Astrocyte (in vitro differentiated cells and primary cell): ENCODE measurements at regions not wholly inside any gene's neighbourhood (a gene's known extent, or its start where the extent isn't known, plus 50 kb on each side); places are given as distances from the start of the nearest gene placed in this dataset.
"Not testable (repeated sequence)": the region's sequence is repeated elsewhere in the genome, so short reads cannot be mapped to it uniquely, and the experiment has no call there.

Experiments used
- DNase-seq: peaks from one replicate; pipeline ENCODE4 v3.0.0-alpha.2; 2010; ENCODE audit warnings: low read depth
- FAIRE-seq: peaks from 2 replicates; lab custom pipeline; 2011; peaks lifted over from hg19 to GRCh38; lab: Jason Lieb, UNC
- H2AFZ ChIP-seq: 2 replicates; pipeline ENCODE4 v1.6.0; 2012; ENCODE audit warnings: low read depth, low read length, inconsistent platforms
- H3K27ac ChIP-seq: 2 replicates; pipeline ENCODE4 v1.5.1; 2011; ENCODE audit warnings: low read depth, low read length, inconsistent platforms
- H3K27me3 ChIP-seq: 2 replicates; pipeline ENCODE4 v1.6.0; 2011; ENCODE audit warnings: low read length, inconsistent platforms; ENCODE audit not compliant: insufficient read depth
- H3K36me3 ChIP-seq: 2 replicates; pipeline ENCODE4 v1.5.1; 2011; ENCODE audit warnings: low read length, inconsistent platforms; ENCODE audit not compliant: insufficient read depth
- H3K4me1 ChIP-seq: 2 replicates; pipeline ENCODE4 v1.5.1; 2011; ENCODE audit warnings: low read length, inconsistent platforms; ENCODE audit not compliant: insufficient read depth
- H3K4me2 ChIP-seq: 2 replicates; pipeline ENCODE4 v1.6.0; 2012; ENCODE audit warnings: low read length, inconsistent platforms
- H3K4me3 ChIP-seq: 2 replicates; pipeline ENCODE4 v1.5.1; 2011; ENCODE audit warnings: low read depth, mild to moderate bottlenecking, low read length, inconsistent platforms; ENCODE audit not compliant: insufficient read depth
- H3K79me2 ChIP-seq: 2 replicates; pipeline ENCODE4 v1.6.0; 2012; ENCODE audit warnings: mild to moderate bottlenecking, low read length, inconsistent platforms; ENCODE audit not compliant: insufficient read depth
- H3K9ac ChIP-seq: 2 replicates; pipeline ENCODE4 v1.6.0; 2012; ENCODE audit warnings: mild to moderate bottlenecking, low read length, inconsistent platforms
- H3K9me3 ChIP-seq: 2 replicates; pipeline ENCODE4 v1.5.1; 2012; ENCODE audit warnings: low read depth, mild to moderate bottlenecking, low read length, inconsistent platforms; ENCODE audit not compliant: insufficient read depth
- H4K20me1 ChIP-seq: 2 replicates; pipeline ENCODE4 v1.6.0; 2012; ENCODE audit warnings: low read length, inconsistent platforms; ENCODE audit not compliant: insufficient read depth
- H3K27ac Mint-ChIP-seq: one replicate; pipeline ENCODE4 v1.8.0; 2021; ENCODE audit warnings: mild to moderate bottlenecking, mixed read lengths; ENCODE audit not compliant: unreplicated experiment
- H3K27me3 Mint-ChIP-seq: one replicate; pipeline ENCODE4 v1.8.0; 2021; ENCODE audit warnings: low read depth, mixed read lengths; ENCODE audit not compliant: unreplicated experiment
- H3K36me3 Mint-ChIP-seq: one replicate; pipeline ENCODE4 v1.8.0; 2021; ENCODE audit warnings: low read depth, mixed read lengths; ENCODE audit not compliant: unreplicated experiment
- H3K4me1 Mint-ChIP-seq: one replicate; pipeline ENCODE4 v1.8.0; 2021; ENCODE audit warnings: low read depth, mixed read lengths; ENCODE audit not compliant: unreplicated experiment
- H3K4me3 Mint-ChIP-seq: one replicate; pipeline ENCODE4 v1.8.0; 2021; ENCODE audit warnings: mild to moderate bottlenecking, moderate library complexity, mixed read lengths; ENCODE audit not compliant: unreplicated experiment
- H3K9me3 Mint-ChIP-seq: one replicate; pipeline ENCODE4 v1.8.0; 2021; ENCODE audit warnings: mild to moderate bottlenecking, mixed read lengths; ENCODE audit not compliant: unreplicated experiment
- CTCF ChIP-seq: IDR thresholded peaks from 2 replicates; pipeline ENCODE4 v1.5.1; 2011; ENCODE audit warnings: low read depth, mild to moderate bottlenecking, inconsistent platforms, low read length, moderate library complexity; ENCODE audit not compliant: insufficient read depth
- EZH2 ChIP-seq: IDR thresholded peaks from 2 replicates; pipeline ENCODE4 v1.6.1; 2012; ENCODE audit warnings: mild to moderate bottlenecking, low read length, inconsistent platforms; ENCODE audit not compliant: insufficient read depth

- no peak overlapping the region for H3K9ac ChIP-seq
- DNase-seq (no peak), FAIRE-seq (no peak)
- H3K27me3 ChIP-seq: no peaks in the 10 kb centered on the region
- no peaks in the 10 kb centered on the region for H3K36me3 ChIP-seq
- H3K4me3 ChIP-seq: no peak overlapping the region
- Mint-ChIP-seq H3K27me3 (no peaks in the 10 kb centered on the region), H3K36me3 (peaks cover 9% of the 10 kb centered on the region), H3K27ac (peak overlapping the region; percentile 92), H3K4me3 (no peak overlapping the region), H3K9me3 (peaks cover 34% of the 10 kb centered on the region), H3K4me1 (peaks cover 72% of the 10 kb centered on the region)
- peaks cover 25% of the 10 kb centered on the region for H3K4me1 ChIP-seq
- H4K20me1 ChIP-seq: no peaks in the 10 kb centered on the region
- peaks cover 14% of the 10 kb centered on the region for H3K9me3 ChIP-seq
- no peak overlapping the region for H3K27ac ChIP-seq
- H3K4me2 ChIP-seq: no peak overlapping the region
- TF ChIP-seq EZH2: no peak
- TF ChIP-seq CTCF: no peak
- H3K79me2 ChIP-seq: no peaks in the 10 kb centered on the region
- H2AFZ ChIP-seq: no peak overlapping the region
These were observed 353.3 kb upstream of the ARID1B start for GRCh38 chr6:156423829-156424228.

- Histone ChIP-seq H3K4me1 (peaks cover 25% of the 10 kb centered on the region), H3K9ac (no peak overlapping the region), H3K4me2 (no peak overlapping the region), H3K79me2 (no peaks in the 10 kb centered on the region), H3K9me3 (peaks cover 14% of the 10 kb centered on the region), H3K4me3 (no peak overlapping the region), H3K27me3 (no peaks in the 10 kb centered on the region), H3K36me3 (no peaks in the 10 kb centered on the region), H2AFZ (no peak overlapping the region), H4K20me1 (no peaks in the 10 kb centered on the region), H3K27ac (no peak overlapping the region)
- TF ChIP-seq EZH2 (no peak), CTCF (no peak)
- H3K4me3 Mint-ChIP-seq: peak overlapping the region; percentile 55
- DNase-seq: peak; percentile 85
- H3K27ac Mint-ChIP-seq: peak overlapping the region; percentile 92
- H3K4me1 Mint-ChIP-seq: peaks cover 67% of the 10 kb centered on the region
- no peaks in the 10 kb centered on the region for H3K27me3 Mint-ChIP-seq
- H3K36me3 Mint-ChIP-seq: peaks cover 9% of the 10 kb centered on the region
- H3K9me3 Mint-ChIP-seq: peaks cover 31% of the 10 kb centered on the region
- no peak for FAIRE-seq
These were observed 354.1 kb upstream of the ARID1B start for GRCh38 chr6:156423075-156423474.

GRCh38 chr6:156421933-156422332, 355.2 kb upstream of the ARID1B start:
- peaks cover 14% of the 10 kb centered on the region for H3K9me3 ChIP-seq
- H3K36me3 ChIP-seq: no peaks in the 10 kb centered on the region
- no peak for FAIRE-seq
- Mint-ChIP-seq H3K4me1 (peaks cover 62% of the 10 kb centered on the region), H3K36me3 (peaks cover 9% of the 10 kb centered on the region), H3K4me3 (no peak overlapping the region), H3K27me3 (no peaks in the 10 kb centered on the region), H3K27ac (peak overlapping the region; percentile 92), H3K9me3 (peaks cover 31% of the 10 kb centered on the region)
- H2AFZ ChIP-seq: no peak overlapping the region
- no peak for DNase-seq
- peaks cover 22% of the 10 kb centered on the region for H3K4me1 ChIP-seq
- H3K4me2 ChIP-seq: no peak overlapping the region
- H4K20me1 ChIP-seq: no peaks in the 10 kb centered on the region
- H3K9ac ChIP-seq: no peak overlapping the region
- TF ChIP-seq EZH2: no peak
- no peak for TF ChIP-seq CTCF
- no peaks in the 10 kb centered on the region for H3K27me3 ChIP-seq
- no peaks in the 10 kb centered on the region for H3K79me2 ChIP-seq
- no peak overlapping the region for H3K27ac ChIP-seq
- no peak overlapping the region for H3K4me3 ChIP-seq

GRCh38 chr6:156421301-156421700, 355.9 kb upstream of the ARID1B start:
- H3K4me3 Mint-ChIP-seq, H2AFZ ChIP-seq, H3K27me3 Mint-ChIP-seq, H4K20me1 ChIP-seq, H3K27ac ChIP-seq, H3K4me3 ChIP-seq, H3K36me3 ChIP-seq, H3K4me2 ChIP-seq, H3K79me2 ChIP-seq, H3K9ac ChIP-seq, H3K27me3 ChIP-seq, H3K36me3 Mint-ChIP-seq, FAIRE-seq: not testable (repeated sequence)
- Mint-ChIP-seq H3K9me3 (peaks cover 31% of the 10 kb centered on the region), H3K4me1 (peaks cover 55% of the 10 kb centered on the region), H3K27ac (peak overlapping the region; percentile 92)
- DNase-seq: peak; percentile 51
- Histone ChIP-seq H3K9me3 (peaks cover 14% of the 10 kb centered on the region), H3K4me1 (peaks cover 15% of the 10 kb centered on the region)
